ENCODE measurements at regions not wholly inside any gene's neighbourhood (a gene's known extent, or its start where the extent isn't known, plus 50 kb on each side); places are given as distances from the start of the nearest gene placed in this dataset.

- Histone ChIP-seq H3K9me3 (replicated peaks; ENCODE audit: control insufficient read depth, insufficient read depth, low read length) (no peaks in the 10 kb centered on the region), H3K27ac (ENCODE audit: control insufficient read depth, insufficient read depth) (no peak overlapping the region), H3K79me2 (ENCODE audit: control insufficient read depth, insufficient read depth, low read length) (no peaks in the 10 kb centered on the region), H3K4me1 (ENCODE audit: control insufficient read depth, insufficient read depth, low read length) (no peaks in the 10 kb centered on the region), H3K9ac (ENCODE audit: control insufficient read depth, insufficient read depth, low read length) (no peak overlapping the region), H3K4me2 (ENCODE audit: control insufficient read depth, insufficient read depth) (no peak overlapping the region), H3K36me3 (ENCODE audit: control insufficient read depth in 2 of 2, insufficient read depth in 2 of 2, low read length in 1 of 2) (no peaks in the 10 kb centered on the region), H2AFZ (ENCODE audit: control insufficient read depth, low read depth, low read length) (no peak overlapping the region), H3K4me3 (no peak overlapping the region), H3K27me3 (replicated peaks in 1 of 2; ENCODE audit: control insufficient read depth in 2 of 2, insufficient read depth in 2 of 2, low read length in 1 of 2) (no peaks in the 10 kb centered on the region; a peak in 1 of 4 replicates), H4K20me1 (ENCODE audit: control insufficient read depth, insufficient read depth) (no peaks in the 10 kb centered on the region)
- intact Hi-C loops (cut with micrococcal nuclease; ENCODE audit: unreplicated experiment), result no loop called here
- no TSS peak for BruUV-seq (replicated peaks)
- ATAC-seq, result no peak
- no peak for FAIRE-seq
- SMC1A ChIA-PET (ENCODE audit: uncharacterized antibody, unreplicated experiment), result no interaction called here
- 28% methylated on average over 7 of the region's 7 CpGs for WGBS (ENCODE audit: insufficient coverage, insufficient replicate concordance, low lambda C conversion rate, missing lambda C conversion rate)
- POLR2A ChIA-PET, result interaction anchor here (1.2 kb wide), 1 partner anchor 10 kb away, joined by 4 read pairs; no protein-coding TSS in a partner anchor
- no peak for DNase-seq (ENCODE audit: low read depth, low spot score)
- CTCF ChIA-PET, result no interaction called here
- TF ChIP-seq CREM (IDR thresholded peaks at IDR 0.05; ENCODE audit: low read depth), result no peak
- TF ChIP-seq RUNX3 (IDR thresholded peaks at IDR 0.05; ENCODE audit: low read length), result no peak
- no peak for TF ChIP-seq ZBTB33 (IDR thresholded peaks at IDR 0.05)
- TF ChIP-seq SMARCA5 (IDR thresholded peaks at IDR 0.05), result no peak
- TF ChIP-seq, protein P1, sequence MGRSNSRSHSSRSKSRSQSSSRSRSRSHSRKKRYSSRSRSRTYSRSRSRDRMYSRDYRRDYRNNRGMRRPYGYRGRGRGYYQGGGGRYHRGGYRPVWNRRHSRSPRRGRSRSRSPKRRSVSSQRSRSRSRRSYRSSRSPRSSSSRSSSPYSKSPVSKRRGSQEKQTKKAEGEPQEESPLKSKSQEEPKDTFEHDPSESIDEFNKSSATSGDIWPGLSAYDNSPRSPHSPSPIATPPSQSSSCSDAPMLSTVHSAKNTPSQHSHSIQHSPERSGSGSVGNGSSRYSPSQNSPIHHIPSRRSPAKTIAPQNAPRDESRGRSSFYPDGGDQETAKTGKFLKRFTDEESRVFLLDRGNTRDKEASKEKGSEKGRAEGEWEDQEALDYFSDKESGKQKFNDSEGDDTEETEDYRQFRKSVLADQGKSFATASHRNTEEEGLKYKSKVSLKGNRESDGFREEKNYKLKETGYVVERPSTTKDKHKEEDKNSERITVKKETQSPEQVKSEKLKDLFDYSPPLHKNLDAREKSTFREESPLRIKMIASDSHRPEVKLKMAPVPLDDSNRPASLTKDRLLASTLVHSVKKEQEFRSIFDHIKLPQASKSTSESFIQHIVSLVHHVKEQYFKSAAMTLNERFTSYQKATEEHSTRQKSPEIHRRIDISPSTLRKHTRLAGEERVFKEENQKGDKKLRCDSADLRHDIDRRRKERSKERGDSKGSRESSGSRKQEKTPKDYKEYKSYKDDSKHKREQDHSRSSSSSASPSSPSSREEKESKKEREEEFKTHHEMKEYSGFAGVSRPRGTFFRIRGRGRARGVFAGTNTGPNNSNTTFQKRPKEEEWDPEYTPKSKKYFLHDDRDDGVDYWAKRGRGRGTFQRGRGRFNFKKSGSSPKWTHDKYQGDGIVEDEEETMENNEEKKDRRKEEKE (IDR thresholded peaks at IDR 0.05), result no peak
- TF ChIP-seq JUNB (IDR thresholded peaks at IDR 0.05), result no peak
- TF ChIP-seq RAD51 (IDR thresholded peaks at IDR 0.05), result no peak
- no peak for TF ChIP-seq NR2C2 (IDR thresholded peaks at IDR 0.05; ENCODE audit: borderline replicate concordance, control insufficient read depth, insufficient read length, low read depth)
- TF ChIP-seq YBX1 (IDR thresholded peaks at IDR 0.05), result no peak
- TF ChIP-seq, protein P2, sequence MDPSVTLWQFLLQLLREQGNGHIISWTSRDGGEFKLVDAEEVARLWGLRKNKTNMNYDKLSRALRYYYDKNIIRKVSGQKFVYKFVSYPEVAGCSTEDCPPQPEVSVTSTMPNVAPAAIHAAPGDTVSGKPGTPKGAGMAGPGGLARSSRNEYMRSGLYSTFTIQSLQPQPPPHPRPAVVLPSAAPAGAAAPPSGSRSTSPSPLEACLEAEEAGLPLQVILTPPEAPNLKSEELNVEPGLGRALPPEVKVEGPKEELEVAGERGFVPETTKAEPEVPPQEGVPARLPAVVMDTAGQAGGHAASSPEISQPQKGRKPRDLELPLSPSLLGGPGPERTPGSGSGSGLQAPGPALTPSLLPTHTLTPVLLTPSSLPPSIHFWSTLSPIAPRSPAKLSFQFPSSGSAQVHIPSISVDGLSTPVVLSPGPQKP (IDR thresholded peaks at IDR 0.05; ENCODE audit: low read depth, low read length), result no peak
- no peak for TF ChIP-seq TBL1XR1 (IDR thresholded peaks at IDR 0.05; ENCODE audit: low read depth, low read length)
- TF ChIP-seq KDM1A (IDR thresholded peaks at IDR 0.05; ENCODE audit: borderline replicate concordance), result no peak
- TF ChIP-seq IKZF2 (IDR thresholded peaks at IDR 0.05), result no peak
- no peak for TF ChIP-seq SMAD5 (IDR thresholded peaks at IDR 0.05; ENCODE audit: low read depth)
- no peak for TF ChIP-seq FOXK2 (IDR thresholded peaks at IDR 0.05)
- TF ChIP-seq CEBPB (IDR thresholded peaks at IDR 0.05; ENCODE audit: borderline replicate concordance in 1 of 2, low read depth in 2 of 2, low read length in 2 of 2), result no peak
- TF ChIP-seq SPI1 (IDR thresholded peaks at IDR 0.05; ENCODE audit: borderline replicate concordance, insufficient read depth, low read depth, low read length), result no peak
- RAD21 ChIA-PET (ENCODE audit: unreplicated experiment), result no interaction called here
- in situ Hi-C loops (cut with MboI), result loop anchor here (25.0 kb wide), 1 partner anchor 701 kb away; no protein-coding TSS in a partner anchor
These were observed 68.2 kb upstream of the CLMN start for GRCh38 chr14:95387826-95388445.

Data from GM12878 (cell line).